ENCODE measurements at regions not wholly inside any gene's neighbourhood (a gene's known extent, or its start where the extent isn't known, plus 50 kb on each side); places are given as distances from the start of the nearest gene placed in this dataset.
"Not testable (repeated sequence)": the region's sequence is repeated elsewhere in the genome, so short reads cannot be mapped to it uniquely, and the experiment has no call there.

DNA sequence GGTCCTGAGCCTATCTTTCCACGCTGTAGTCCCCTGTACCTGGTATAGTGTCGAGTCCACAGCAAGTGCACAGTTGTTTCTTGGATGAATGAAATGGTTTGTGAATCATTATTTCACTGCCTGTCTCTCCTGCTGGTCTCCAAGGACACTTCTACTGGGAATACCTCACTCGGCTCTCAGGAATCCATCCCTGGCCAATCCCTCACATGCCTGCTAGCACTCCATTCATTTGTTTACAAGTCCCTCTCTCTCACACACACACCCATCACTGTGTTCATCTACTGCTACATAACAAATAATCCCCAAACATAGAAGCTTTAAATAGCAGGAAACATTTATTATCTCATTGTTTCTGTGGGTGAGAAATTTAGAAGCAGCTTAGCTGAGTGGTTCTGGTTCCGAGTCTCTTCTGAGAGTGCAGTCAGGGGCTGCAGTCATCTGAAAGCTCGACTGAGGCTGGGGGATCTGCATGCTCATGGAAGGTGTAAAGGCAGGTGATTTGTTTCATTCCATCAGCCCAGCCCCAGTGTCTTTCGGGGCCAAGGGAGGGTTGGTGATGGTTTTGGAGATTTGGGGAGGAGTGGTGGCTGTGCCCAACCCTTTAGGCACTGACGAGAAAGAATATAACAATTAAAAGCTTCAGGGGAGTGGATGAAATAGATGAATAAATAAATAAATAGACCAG, 132.7 kb upstream of the IER5L start:
- Histone ChIP-seq H3K9me3 (ENCODE audit: low read depth, low read length) (no peaks in the 10 kb centered on the region), H3K9ac (ENCODE audit: insufficient read length) (no peak overlapping the region), H3K27ac (no peak overlapping the region), H3K36me3 (ENCODE audit: insufficient read depth, low read length) (no peaks in the 10 kb centered on the region), H3K4me3 (no peak overlapping the region)
- DNase-seq (ENCODE audit: low read depth, low spot score), result no peak
- no peak for TF ChIP-seq FOXP2 (optimal IDR thresholded peaks at IDR 0.05; ENCODE audit: control extremely low read depth, extremely low read length, insufficient read depth)
- TF ChIP-seq POLR2AphosphoS5 (IDR thresholded peaks at IDR 0.05; ENCODE audit: borderline replicate concordance, low read depth, low read length), result no peak
- no peak for TF ChIP-seq EZH2 (IDR thresholded peaks at IDR 0.05)

DNA sequence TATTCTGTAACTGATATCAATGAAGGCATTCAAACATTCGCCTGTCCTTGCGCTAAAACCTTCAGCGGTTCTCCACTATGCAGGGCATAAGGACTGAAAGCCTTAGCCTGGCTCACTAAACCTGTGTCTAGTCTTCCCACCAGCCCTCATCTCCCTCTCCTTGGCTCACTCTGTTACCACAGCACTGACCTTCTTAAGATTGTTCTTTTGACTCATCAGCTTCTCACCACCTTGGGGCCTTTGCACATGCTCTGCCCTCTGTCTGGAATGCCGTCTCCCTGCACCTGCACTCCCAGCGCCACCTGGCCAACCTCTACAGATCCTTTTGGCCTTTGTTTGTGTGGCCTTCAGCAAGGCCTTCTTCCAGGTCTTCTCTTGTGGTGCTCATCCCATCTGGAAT, 131.8 kb upstream of the IER5L start:
- no peak overlapping the region for H3K27ac ChIP-seq
- TF ChIP-seq POLR2AphosphoS5 (IDR thresholded peaks at IDR 0.05; ENCODE audit: borderline replicate concordance, low read depth, low read length) (no peak), FOXP2 (optimal IDR thresholded peaks at IDR 0.05; ENCODE audit: control extremely low read depth, extremely low read length, insufficient read depth) (no peak), EZH2 (IDR thresholded peaks at IDR 0.05) (no peak)
- H3K4me3 ChIP-seq, result no peak overlapping the region
- H3K9ac ChIP-seq (ENCODE audit: insufficient read length), result no peak overlapping the region
- no peak for DNase-seq (ENCODE audit: low read depth, low spot score)
- no peaks in the 10 kb centered on the region for H3K9me3 ChIP-seq (ENCODE audit: low read depth, low read length)
- no peaks in the 10 kb centered on the region for H3K36me3 ChIP-seq (ENCODE audit: insufficient read depth, low read length)

DNA sequence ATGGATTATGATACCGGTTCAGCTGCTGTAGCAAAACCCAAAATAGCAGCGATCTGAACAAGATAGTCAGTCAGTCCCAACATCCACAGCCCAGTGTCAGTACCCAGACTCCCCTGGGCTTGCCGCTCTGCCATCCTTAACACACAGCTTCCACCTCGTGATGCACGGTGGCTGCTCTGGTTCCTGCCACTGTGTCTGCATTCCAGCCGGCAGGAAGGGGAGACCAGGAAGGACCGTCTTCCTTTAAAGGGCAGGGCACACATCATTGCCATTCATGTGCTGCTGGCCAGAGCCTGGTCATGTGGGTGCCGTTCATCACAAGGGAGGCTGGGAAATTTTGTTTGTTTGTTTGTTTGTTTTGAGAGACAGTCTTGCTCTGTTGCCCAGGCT, 131.0 kb upstream of the IER5L start:
- no peaks in the 10 kb centered on the region for H3K9me3 ChIP-seq (ENCODE audit: low read depth, low read length)
- H3K4me3 ChIP-seq, result no peak overlapping the region
- no peak overlapping the region for H3K9ac ChIP-seq (ENCODE audit: insufficient read length)
- H3K27ac ChIP-seq, result no peak overlapping the region
- no peak for TF ChIP-seq EZH2 (IDR thresholded peaks at IDR 0.05)
- TF ChIP-seq POLR2AphosphoS5 (IDR thresholded peaks at IDR 0.05; ENCODE audit: borderline replicate concordance, low read depth, low read length), result no peak
- TF ChIP-seq FOXP2 (optimal IDR thresholded peaks at IDR 0.05; ENCODE audit: control extremely low read depth, extremely low read length, insufficient read depth), result no peak
- H3K36me3 ChIP-seq (ENCODE audit: insufficient read depth, low read length), result no peaks in the 10 kb centered on the region
- DNase-seq (ENCODE audit: low read depth, low spot score), result no peak

DNA sequence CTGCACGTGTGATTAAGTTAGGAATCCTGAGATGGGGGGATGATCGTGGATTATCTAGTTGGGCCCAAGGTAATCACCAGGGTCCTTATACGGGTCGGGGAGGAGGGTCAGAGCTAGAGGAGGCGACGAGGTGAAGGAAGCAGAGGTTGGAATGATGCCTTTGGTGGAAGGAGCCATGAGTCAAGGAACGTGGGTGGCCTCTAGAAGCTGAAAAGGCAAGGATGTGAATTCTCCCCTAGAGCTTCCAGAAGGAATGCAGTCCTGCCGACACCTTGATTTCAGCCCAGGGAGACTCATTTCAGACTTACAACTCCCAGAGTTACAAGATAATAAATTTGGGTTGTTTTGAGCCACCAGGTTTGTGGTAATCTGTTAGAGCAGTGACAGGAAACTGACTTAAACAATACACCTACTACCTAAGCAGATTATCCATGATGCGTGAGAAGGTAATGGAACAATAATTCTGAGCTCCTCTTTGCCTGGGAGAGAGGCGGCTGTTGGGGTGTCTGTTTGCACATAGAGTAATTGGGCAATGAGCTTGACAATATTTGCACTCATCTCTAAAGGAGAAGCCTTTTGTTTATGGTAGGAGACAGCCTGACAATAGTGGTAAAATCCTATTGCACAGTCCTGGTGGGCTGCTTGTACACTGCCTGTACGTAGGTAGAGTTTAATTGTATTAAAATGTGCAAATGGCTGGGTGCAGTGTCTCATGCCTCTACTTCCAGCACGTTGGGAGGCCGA, 129.3 kb upstream of the IER5L start:
- Histone ChIP-seq H3K27ac (no peak overlapping the region), H3K9ac (ENCODE audit: insufficient read length) (no peak overlapping the region), H3K4me3 (no peak overlapping the region), H3K36me3 (ENCODE audit: insufficient read depth, low read length) (no peaks in the 10 kb centered on the region), H3K9me3 (ENCODE audit: low read depth, low read length) (no peaks in the 10 kb centered on the region)
- no peak for DNase-seq (ENCODE audit: low read depth, low spot score)
- TF ChIP-seq POLR2AphosphoS5 (IDR thresholded peaks at IDR 0.05; ENCODE audit: borderline replicate concordance, low read depth, low read length) (no peak), EZH2 (IDR thresholded peaks at IDR 0.05) (no peak), FOXP2 (optimal IDR thresholded peaks at IDR 0.05; ENCODE audit: control extremely low read depth, extremely low read length, insufficient read depth) (no peak)

DNA sequence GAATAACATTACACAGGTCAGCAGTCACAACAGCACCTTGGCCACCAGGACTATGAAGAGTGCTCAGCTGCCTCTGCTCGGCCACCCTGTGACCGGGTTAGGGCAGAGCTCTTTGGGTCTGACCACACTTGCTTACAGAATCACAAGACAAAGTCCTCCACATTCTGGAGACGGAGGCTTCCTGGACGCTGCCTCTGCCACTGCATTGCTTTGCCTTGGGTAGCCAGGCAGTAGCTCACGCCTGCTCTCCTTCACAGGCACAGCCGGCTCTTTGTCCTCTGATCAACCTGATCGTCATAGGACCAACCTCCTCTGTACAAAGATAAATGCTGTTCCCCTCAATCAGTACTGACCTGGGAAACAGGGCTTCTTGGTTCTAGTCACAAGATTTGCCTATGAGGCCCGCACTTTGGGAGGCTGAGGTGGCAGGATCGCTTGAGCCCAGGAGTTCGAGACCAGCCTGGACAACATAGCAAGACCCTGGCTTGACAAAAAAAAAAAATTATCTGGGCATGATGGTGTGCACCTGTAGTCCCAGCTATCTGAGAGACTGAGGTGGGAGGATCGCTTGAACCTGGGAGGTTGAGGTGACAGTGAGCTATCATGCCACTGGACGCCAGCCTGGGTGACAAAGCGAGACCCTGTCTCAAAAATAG, 128.4 kb upstream of the IER5L start:
- Histone ChIP-seq H3K4me3 (no peak overlapping the region), H3K27ac (no peak overlapping the region), H3K9ac (ENCODE audit: insufficient read length) (no peak overlapping the region), H3K9me3 (ENCODE audit: low read depth, low read length) (no peaks in the 10 kb centered on the region; the same call in 1 of the 2 replicates), H3K36me3 (ENCODE audit: insufficient read depth, low read length) (no peaks in the 10 kb centered on the region)
- no peak for TF ChIP-seq POLR2AphosphoS5 (IDR thresholded peaks at IDR 0.05; ENCODE audit: borderline replicate concordance, low read depth, low read length)
- TF ChIP-seq EZH2 (IDR thresholded peaks at IDR 0.05), result no peak
- TF ChIP-seq FOXP2 (optimal IDR thresholded peaks at IDR 0.05; ENCODE audit: control extremely low read depth, extremely low read length, insufficient read depth), result no peak
- DNase-seq (ENCODE audit: low read depth, low spot score), result no peak

DNA sequence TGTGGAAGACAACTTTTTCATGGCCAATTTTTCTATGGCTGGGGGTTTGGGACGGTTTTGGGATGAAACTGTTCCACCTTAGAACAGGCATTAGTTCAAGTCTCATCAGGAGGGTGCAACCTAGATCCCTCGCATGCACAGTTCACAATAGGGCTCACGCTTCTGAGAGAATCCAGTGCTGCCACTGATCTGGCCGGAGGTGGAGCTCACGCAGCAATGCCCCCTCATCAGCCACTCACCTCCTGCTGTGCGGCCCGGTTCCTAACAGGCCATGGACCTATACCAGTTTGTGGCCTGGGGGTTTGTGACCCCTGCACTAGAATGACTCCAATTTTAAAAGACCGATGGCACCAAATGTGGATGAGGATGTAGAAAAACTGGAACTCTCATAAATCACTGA, 127.2 kb upstream of the IER5L start:
- Histone ChIP-seq H3K9me3 (ENCODE audit: low read depth, low read length) (no peaks in the 10 kb centered on the region; the same call in 1 of the 2 replicates), H3K9ac (ENCODE audit: insufficient read length) (no peak overlapping the region), H3K4me3 (no peak overlapping the region), H3K27ac (no peak overlapping the region), H3K36me3 (ENCODE audit: insufficient read depth, low read length) (no peaks in the 10 kb centered on the region)
- no peak for TF ChIP-seq FOXP2 (optimal IDR thresholded peaks at IDR 0.05; ENCODE audit: control extremely low read depth, extremely low read length, insufficient read depth)
- no peak for TF ChIP-seq POLR2AphosphoS5 (IDR thresholded peaks at IDR 0.05; ENCODE audit: borderline replicate concordance, low read depth, low read length)
- TF ChIP-seq EZH2 (IDR thresholded peaks at IDR 0.05), result no peak
- no peak for DNase-seq (ENCODE audit: low read depth, low spot score)

DNA sequence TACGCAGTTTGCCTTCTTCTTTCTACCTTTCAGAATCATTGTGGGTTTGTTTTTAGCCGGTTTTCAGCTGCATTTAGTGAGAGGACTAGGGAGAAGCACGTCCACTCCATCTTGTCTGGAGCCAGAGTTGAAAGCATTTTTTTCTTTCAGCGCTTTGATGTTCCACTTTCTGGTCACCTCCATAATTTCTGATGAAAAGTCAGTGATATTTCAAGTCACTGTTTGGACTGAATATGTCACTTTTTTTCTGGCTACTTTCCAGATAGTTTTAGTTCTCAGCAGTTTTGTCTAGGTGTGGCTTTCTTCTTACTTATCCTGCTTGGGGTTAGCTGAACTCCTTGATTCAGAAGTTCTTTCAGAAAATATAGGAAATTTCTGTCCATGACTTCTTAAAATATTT, 123.9 kb upstream of the IER5L start:
- no peaks in the 10 kb centered on the region for H3K36me3 ChIP-seq (ENCODE audit: insufficient read depth, low read length)
- H3K27ac ChIP-seq, result no peak overlapping the region
- no peaks in the 10 kb centered on the region; the same call in 1 of the 2 replicates for H3K9me3 ChIP-seq (ENCODE audit: low read depth, low read length)
- TF ChIP-seq POLR2AphosphoS5 (IDR thresholded peaks at IDR 0.05; ENCODE audit: borderline replicate concordance, low read depth, low read length), result no peak
- no peak for TF ChIP-seq FOXP2 (optimal IDR thresholded peaks at IDR 0.05; ENCODE audit: control extremely low read depth, extremely low read length, insufficient read depth)
- TF ChIP-seq EZH2 (IDR thresholded peaks at IDR 0.05), result no peak
- no peak overlapping the region for H3K9ac ChIP-seq (ENCODE audit: insufficient read length)
- no peak overlapping the region for H3K4me3 ChIP-seq
- no peak for DNase-seq (ENCODE audit: low read depth, low spot score)

DNA sequence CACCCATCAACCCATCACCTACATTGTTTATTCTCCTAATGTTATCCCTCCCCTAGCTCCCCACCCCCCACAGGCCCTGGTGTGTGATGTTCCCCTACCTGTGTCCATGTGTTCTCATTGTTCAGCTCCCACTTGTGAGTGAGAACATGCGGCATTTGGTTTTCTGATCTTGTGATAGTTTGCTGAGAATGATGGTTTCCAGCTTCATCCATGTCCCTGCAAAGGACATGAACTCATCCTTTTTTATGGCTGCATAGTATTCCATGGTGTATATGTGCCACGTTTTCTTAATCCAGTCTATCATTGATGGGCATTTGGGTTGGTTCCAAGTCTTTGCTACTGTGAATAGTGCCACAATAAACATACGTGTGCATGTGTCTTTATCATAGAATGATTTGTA, 118.1 kb upstream of the IER5L start:
- H3K27ac ChIP-seq; H3K9me3 ChIP-seq (ENCODE audit: low read depth, low read length); H3K36me3 ChIP-seq (ENCODE audit: insufficient read depth, low read length); DNase-seq (ENCODE audit: low read depth, low spot score); H3K4me3 ChIP-seq; H3K9ac ChIP-seq (ENCODE audit: insufficient read length): not testable (repeated sequence)
